NCI-H82 treated with DMSO at 0.1 percent for 48 hours (cell line): ENCODE measurements at regions not wholly inside any gene's neighbourhood (a gene's known extent, or its start where the extent isn't known, plus 50 kb on each side); places are given as distances from the start of the nearest gene placed in this dataset.
"Not testable (repeated sequence)": the region's sequence is repeated elsewhere in the genome, so short reads cannot be mapped to it uniquely, and the experiment has no call there.

Experiments
- DNase-seq: peaks from one replicate; lab custom pipeline; 2025; ENCODE audit not compliant: unreplicated experiment; lab: John Stamatoyannopoulos, UW

- not testable (repeated sequence) for DNase-seq
Observed at GRCh38 chr1:149157409-149157808, 54.1 kb upstream of the NBPF9 start.

GRCh38 chr1:149158308-149158707 is 55.0 kb upstream of the NBPF9 start:
- not testable (repeated sequence) for DNase-seq

GRCh38 chr1:149163063-149163444 is 59.7 kb upstream of the NBPF9 start:
- not testable (repeated sequence) for DNase-seq

GRCh38 chr1:149174765-149175164 is 71.4 kb upstream of the NBPF9 start:
- not testable (repeated sequence) for DNase-seq

- DNase-seq, result not testable (repeated sequence)
Observed at GRCh38 chr1:149175812-149176211, 72.5 kb upstream of the NBPF9 start.

GRCh38 chr1:149176453-149177316 is 73.3 kb upstream of the NBPF9 start:
- DNase-seq, result not testable (repeated sequence)

GRCh38 chr1:149190742-149191141 is 87.4 kb upstream of the NBPF9 start:
- DNase-seq, result not testable (repeated sequence)

GRCh38 chr1:149196651-149197050 is 93.3 kb upstream of the NBPF9 start:
- not testable (repeated sequence) for DNase-seq

GRCh38 chr1:149200567-149200966 is 97.2 kb upstream of the NBPF9 start:
- DNase-seq, result not testable (repeated sequence)

- not testable (repeated sequence) for DNase-seq
Observed at GRCh38 chr1:149202283-149202682, 98.9 kb upstream of the NBPF9 start.

- DNase-seq, result not testable (repeated sequence)
Observed at GRCh38 chr1:149204396-149204795, 101.0 kb upstream of the NBPF9 start.

- not testable (repeated sequence) for DNase-seq
Observed at GRCh38 chr1:149208836-149209235, 105.5 kb upstream of the NBPF9 start.

GRCh38 chr1:149211757-149212420 is 108.5 kb upstream of the NBPF9 start:
- DNase-seq, result not testable (repeated sequence)

- not testable (repeated sequence) for DNase-seq
Observed at GRCh38 chr1:149212946-149213345, 109.6 kb upstream of the NBPF9 start.

GRCh38 chr1:149213673-149214072 is 110.3 kb upstream of the NBPF9 start:
- not testable (repeated sequence) for DNase-seq

- DNase-seq, result not testable (repeated sequence)
Observed at GRCh38 chr1:149218080-149218988, 115.0 kb upstream of the NBPF9 start.

- DNase-seq, result not testable (repeated sequence)
Observed at GRCh38 chr1:149219539-149219938, 116.2 kb upstream of the NBPF9 start.

- DNase-seq, result not testable (repeated sequence)
Observed at GRCh38 chr1:149220463-149221074, 117.2 kb upstream of the NBPF9 start.

GRCh38 chr1:149227933-149228665 is 124.7 kb upstream of the NBPF9 start:
- DNase-seq, result not testable (repeated sequence)
